GM19328 (cell line): ENCODE measurements at regions not wholly inside any gene's neighbourhood (a gene's known extent, or its start where the extent isn't known, plus 50 kb on each side); places are given as distances from the start of the nearest gene placed in this dataset.
"Not testable (repeated sequence)": the region's sequence is repeated elsewhere in the genome, so short reads cannot be mapped to it uniquely, and the experiment has no call there.

Experiments used
- ATAC-seq: cut with Tn5 transposase; IDR thresholded peaks from one replicate; pipeline ENCODE4 v1.9.1; 2021; ENCODE audit warnings: mild to moderate bottlenecking, moderate library complexity; ENCODE audit not compliant: unreplicated experiment

GRCh38 chr5:110917161-110917875 lies 154.2 kb upstream of the TSLP start:
- no peak for ATAC-seq

GRCh38 chr5:110918683-110919082 lies 152.8 kb upstream of the TSLP start:
- ATAC-seq: no peak

GRCh38 chr5:110923971-110924370 lies 147.5 kb upstream of the TSLP start:
- ATAC-seq: no peak

GRCh38 chr5:110925398-110925797 lies 146.1 kb upstream of the TSLP start:
- ATAC-seq: no peak

- no peak for ATAC-seq
Measured at GRCh38 chr5:110925916-110926315, 145.6 kb upstream of the TSLP start.

GRCh38 chr5:110932755-110933488 lies 138.6 kb upstream of the TSLP start:
- ATAC-seq: no peak

- no peak for ATAC-seq
Measured at GRCh38 chr5:110940136-110940535, 131.4 kb upstream of the TSLP start.

- no peak for ATAC-seq
Measured at GRCh38 chr5:110945874-110946436, 125.6 kb upstream of the TSLP start.

- no peak for ATAC-seq
Measured at GRCh38 chr5:110951373-110951791, 120.1 kb upstream of the TSLP start.

- no peak for ATAC-seq
Measured at GRCh38 chr5:110956280-110956912, 115.1 kb upstream of the TSLP start.

- ATAC-seq: no peak
Measured at GRCh38 chr5:110956913-110957813, 114.3 kb upstream of the TSLP start.

- ATAC-seq: no peak
Measured at GRCh38 chr5:110957934-110958333, 113.6 kb upstream of the TSLP start.

GRCh38 chr5:110963495-110963894 lies 108.0 kb upstream of the TSLP start:
- no peak for ATAC-seq

GRCh38 chr5:110965773-110966581 lies 105.5 kb upstream of the TSLP start:
- ATAC-seq: no peak

GRCh38 chr5:110968246-110969005 lies 103.1 kb upstream of the TSLP start:
- ATAC-seq: no peak

- ATAC-seq: no peak
Measured at GRCh38 chr5:110969502-110969901, 102.0 kb upstream of the TSLP start.

- ATAC-seq: no peak
Measured at GRCh38 chr5:110973510-110973909, 98.0 kb upstream of the TSLP start.

- ATAC-seq: no peak
Measured at GRCh38 chr5:110977915-110978314, 93.6 kb upstream of the TSLP start.

- ATAC-seq: not testable (repeated sequence)
Measured at GRCh38 chr5:110985882-110986281, 85.6 kb upstream of the TSLP start.
